Omental fat pad (tissue), 3 donors: ENCODE measurements at regions not wholly inside any gene's neighbourhood (a gene's known extent, or its start where the extent isn't known, plus 50 kb on each side); places are given as distances from the start of the nearest gene placed in this dataset.

Experiments used
- ATAC-seq: fragments of 150-250 bp; one replicate; pipeline ENCODE4 v1.9.1; 2016; ENCODE audit warnings: mild to moderate bottlenecking, moderate library complexity; ENCODE audit not compliant: low FRiP score
- DNase-seq: peaks from one replicate; pipeline ENCODE4 v3.0.0-alpha.2; 2019; ENCODE audit warnings: low spot score
- TF ChIP-seq, protein P1 (sequence below), 3 donors: fragments of 450-650 bp; IDR thresholded peaks; one replicate each; pipeline ENCODE4 v1.5.1; 2016 to 2017; ENCODE audit warnings: antibody characterized with exemption in 3 of 3, mild to moderate bottlenecking in 3 of 3, moderate library complexity in 2 of 3

DNA sequence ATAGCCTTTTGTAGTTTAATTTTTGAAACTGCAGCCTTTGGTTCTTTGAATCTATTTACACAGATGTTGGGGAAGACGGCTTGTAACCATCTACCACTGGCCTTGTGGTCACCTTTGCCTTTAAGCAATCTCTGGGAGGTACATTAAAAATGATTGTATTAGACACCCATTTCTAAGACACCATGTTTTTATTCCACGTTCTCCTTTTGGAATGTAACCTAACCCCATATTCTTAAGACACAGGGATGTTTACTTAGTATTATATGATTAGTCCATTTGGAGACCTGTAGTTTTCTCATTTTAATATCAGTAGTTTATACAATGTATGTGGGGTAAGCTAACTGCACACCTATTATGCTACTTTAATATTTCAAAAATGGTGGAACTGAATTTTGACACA lies 175.1 kb upstream of the PLSCR5 start:
- DNase-seq = no peak
- no peak for ATAC-seq
- TF ChIP-seq, protein P1, sequence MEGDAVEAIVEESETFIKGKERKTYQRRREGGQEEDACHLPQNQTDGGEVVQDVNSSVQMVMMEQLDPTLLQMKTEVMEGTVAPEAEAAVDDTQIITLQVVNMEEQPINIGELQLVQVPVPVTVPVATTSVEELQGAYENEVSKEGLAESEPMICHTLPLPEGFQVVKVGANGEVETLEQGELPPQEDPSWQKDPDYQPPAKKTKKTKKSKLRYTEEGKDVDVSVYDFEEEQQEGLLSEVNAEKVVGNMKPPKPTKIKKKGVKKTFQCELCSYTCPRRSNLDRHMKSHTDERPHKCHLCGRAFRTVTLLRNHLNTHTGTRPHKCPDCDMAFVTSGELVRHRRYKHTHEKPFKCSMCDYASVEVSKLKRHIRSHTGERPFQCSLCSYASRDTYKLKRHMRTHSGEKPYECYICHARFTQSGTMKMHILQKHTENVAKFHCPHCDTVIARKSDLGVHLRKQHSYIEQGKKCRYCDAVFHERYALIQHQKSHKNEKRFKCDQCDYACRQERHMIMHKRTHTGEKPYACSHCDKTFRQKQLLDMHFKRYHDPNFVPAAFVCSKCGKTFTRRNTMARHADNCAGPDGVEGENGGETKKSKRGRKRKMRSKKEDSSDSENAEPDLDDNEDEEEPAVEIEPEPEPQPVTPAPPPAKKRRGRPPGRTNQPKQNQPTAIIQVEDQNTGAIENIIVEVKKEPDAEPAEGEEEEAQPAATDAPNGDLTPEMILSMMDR (IDR thresholded peaks at IDR 0.05) = no peak

DNA sequence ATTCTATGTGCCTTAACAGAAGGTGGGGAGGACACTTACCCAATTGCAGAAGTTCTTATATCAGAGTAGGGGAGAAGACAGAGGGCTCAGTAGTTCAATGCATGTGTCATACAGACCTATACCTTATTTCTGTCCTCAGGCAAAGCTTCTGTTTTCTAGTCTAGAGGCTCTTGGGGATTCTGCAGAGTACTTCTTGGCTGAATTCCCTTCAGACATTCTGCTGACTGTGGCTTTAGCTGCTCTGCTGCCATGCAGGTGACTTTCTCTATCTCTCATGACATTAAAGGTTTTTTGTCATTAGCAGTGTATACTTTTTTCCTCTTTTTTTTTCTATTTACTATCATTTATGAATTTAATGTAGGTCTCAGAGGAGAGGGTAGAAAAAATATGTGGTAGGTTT lies 172.8 kb upstream of the PLSCR5 start:
- DNase-seq = no peak
- no peak for ATAC-seq
- TF ChIP-seq, protein P1 (IDR thresholded peaks at IDR 0.05) = no peak

DNA sequence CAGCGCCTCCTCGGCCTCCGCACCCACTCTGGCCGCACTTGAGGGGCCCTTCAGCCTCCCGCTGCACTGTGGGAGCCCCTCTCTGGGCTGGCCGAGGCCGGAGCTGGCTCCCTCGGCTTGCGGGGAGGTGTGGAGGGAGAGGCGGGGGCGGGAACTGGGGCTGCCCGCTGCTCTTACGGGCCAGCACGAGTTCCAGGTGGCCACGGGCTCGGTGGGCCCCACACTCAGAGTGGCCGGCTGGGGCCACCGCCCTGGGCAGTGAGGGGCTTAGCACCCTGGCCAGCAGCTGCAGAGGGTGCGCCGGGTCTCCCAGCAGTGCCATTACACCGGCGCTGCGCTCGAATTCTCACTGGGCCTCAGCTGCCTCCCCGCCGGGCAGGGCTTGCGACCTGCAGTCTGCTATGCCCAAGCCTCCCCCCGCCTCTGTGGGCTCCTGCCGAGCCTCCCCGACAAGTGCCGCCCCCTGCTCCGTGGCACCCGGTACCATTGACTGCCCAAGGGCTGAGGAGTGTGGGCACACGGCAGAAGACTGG lies 167.1 kb upstream of the PLSCR5 start:
- no peak for ATAC-seq

DNA sequence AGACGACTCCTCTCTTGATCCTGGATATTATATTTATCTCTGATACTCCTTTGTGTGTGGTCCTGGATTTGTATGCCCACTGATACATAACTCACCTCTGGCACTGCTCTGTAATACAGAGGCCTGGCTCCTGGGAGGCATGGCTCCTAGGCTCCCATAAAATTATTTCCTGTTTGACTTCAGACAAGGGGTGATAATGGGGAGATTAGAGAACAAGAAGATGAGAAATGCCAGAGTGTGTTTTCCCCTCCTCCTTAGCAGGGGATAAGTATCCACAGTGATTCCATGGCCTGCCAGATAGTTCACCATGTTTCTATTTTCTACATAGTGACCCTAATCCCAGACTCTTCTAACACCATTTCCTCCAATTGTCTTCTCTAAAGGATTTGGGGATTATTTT lies 165.7 kb upstream of the PLSCR5 start:
- TF ChIP-seq, protein P1 (IDR thresholded peaks at IDR 0.05) = no peak
- no peak for ATAC-seq
- no peak for DNase-seq

More for the DNA sequence above, 167.1 kb upstream of the PLSCR5 start:
- DNase-seq = no peak
- TF ChIP-seq, protein P1 (IDR thresholded peaks at IDR 0.05) = no peak

DNA sequence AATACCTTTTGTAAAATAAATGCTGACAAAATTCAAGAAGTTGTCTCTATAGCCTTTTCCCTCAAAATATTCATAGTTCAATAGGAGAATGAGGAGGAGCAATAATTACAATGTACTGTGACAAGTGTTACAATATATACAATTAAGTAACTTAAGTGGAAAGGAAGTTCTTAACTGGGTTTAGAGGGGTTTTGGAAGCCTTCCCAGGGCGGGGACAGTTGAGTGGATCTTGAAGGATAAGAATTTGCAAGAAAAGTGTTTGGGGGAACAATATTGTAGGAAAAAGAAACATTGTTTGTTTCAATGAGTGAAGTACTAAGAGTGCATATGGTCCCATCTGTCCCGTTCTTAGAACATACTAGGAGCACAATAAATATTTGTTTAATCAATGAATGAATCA lies 165.2 kb upstream of the PLSCR5 start:
- TF ChIP-seq, protein P1 (IDR thresholded peaks at IDR 0.05) = no peak
- DNase-seq (no peak), ATAC-seq (no peak)

DNA sequence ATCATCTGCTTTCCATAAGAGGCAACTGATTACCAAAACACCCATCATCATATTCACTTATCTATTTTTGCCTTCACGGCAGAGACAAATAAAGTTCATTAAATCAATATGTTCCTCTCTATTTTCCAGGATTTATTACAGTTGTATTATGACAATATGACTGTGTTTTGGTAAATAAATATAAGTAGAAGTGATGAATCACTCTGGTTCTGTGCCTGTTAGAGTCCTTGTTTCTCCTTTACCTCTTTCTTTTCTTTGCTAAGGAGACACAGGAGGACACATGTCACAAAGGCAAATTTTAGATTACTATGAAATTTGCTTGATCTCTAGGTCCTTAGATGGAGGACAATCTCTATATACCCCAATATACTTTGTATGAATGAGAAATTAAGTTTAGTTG lies 152.6 kb upstream of the PLSCR5 start:
- DNase-seq (no peak), ATAC-seq (no peak)
- TF ChIP-seq, protein P1 (IDR thresholded peaks at IDR 0.05) = no peak

DNA sequence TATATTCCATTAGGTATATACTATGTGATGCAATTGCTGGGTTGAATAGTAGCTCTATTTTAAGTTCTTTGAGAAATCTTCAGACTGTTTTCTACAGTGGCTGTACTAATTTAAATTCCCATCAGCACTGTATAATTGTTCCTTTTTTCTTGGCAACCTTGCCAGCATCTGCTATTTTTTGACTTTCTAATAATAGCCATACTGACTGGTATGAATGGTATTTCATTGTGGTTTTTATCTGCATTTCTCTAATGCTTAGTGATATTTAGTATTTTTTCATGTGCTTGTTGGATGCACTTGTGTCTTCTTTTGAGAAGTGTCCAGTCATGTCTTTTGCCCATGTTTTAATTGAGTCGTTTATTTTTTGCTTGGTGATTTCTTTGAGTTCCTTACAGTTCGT lies 145.1 kb upstream of the PLSCR5 start:
- TF ChIP-seq, protein P1 (IDR thresholded peaks at IDR 0.05) = no peak
- DNase-seq (no peak), ATAC-seq (no peak)
